Duodenal mucosa (tissue), 2 donors: ENCODE measurements at regions not wholly inside any gene's neighbourhood (a gene's known extent, or its start where the extent isn't known, plus 50 kb on each side); places are given as distances from the start of the nearest gene placed in this dataset.

Experiments used
- H3K27ac ChIP-seq: one replicate; pipeline ENCODE4 v1.7.0; 2013; ENCODE audit warnings: low read depth, low read length
- H3K27me3 ChIP-seq, 2 donors: one replicate each; pipeline ENCODE4 v1.7.0; 2013; ENCODE audit warnings: low read length in 2 of 2, control low read depth in 1 of 2; ENCODE audit not compliant: insufficient read depth in 2 of 2, control insufficient read depth in 1 of 2
- H3K36me3 ChIP-seq, 2 donors: one replicate each; pipeline ENCODE4 v1.7.0; 2013; ENCODE audit warnings: low read length in 2 of 2, control low read depth in 1 of 2; ENCODE audit not compliant: insufficient read depth in 2 of 2, control insufficient read depth in 1 of 2
- H3K4me1 ChIP-seq, 2 donors: one replicate each; pipeline ENCODE4 v1.7.0; 2013; ENCODE audit warnings: low read length in 2 of 2, control low read depth in 1 of 2; ENCODE audit not compliant: insufficient read depth in 2 of 2, control insufficient read depth in 1 of 2
- H3K4me3 ChIP-seq, 2 donors: one replicate each; pipeline ENCODE4 v1.7.0; 2013; ENCODE audit warnings: low read length in 2 of 2, low read depth in 1 of 2
- H3K9ac ChIP-seq, 2 donors: one replicate each; pipeline ENCODE4 v1.7.0; 2013; ENCODE audit warnings: low read length in 2 of 2, low read depth in 1 of 2
- H3K9me3 ChIP-seq, 2 donors: one replicate each; pipeline ENCODE4 v1.7.0; 2013; ENCODE audit warnings: low read length in 2 of 2, control low read depth in 1 of 2; ENCODE audit not compliant: control insufficient read depth in 1 of 2

- Histone ChIP-seq H3K9me3 (no peaks in the 10 kb centered on the region), H3K4me3 (no peak overlapping the region), H3K27me3 (no peaks in the 10 kb centered on the region), H3K36me3 (no peaks in the 10 kb centered on the region), H3K27ac (no peak overlapping the region), H3K4me1 (no peaks in the 10 kb centered on the region), H3K9ac (no peak overlapping the region)
Measured at GRCh38 chr12:103178366-103179080, 221.0 kb downstream of the ASCL1 start.

DNA sequence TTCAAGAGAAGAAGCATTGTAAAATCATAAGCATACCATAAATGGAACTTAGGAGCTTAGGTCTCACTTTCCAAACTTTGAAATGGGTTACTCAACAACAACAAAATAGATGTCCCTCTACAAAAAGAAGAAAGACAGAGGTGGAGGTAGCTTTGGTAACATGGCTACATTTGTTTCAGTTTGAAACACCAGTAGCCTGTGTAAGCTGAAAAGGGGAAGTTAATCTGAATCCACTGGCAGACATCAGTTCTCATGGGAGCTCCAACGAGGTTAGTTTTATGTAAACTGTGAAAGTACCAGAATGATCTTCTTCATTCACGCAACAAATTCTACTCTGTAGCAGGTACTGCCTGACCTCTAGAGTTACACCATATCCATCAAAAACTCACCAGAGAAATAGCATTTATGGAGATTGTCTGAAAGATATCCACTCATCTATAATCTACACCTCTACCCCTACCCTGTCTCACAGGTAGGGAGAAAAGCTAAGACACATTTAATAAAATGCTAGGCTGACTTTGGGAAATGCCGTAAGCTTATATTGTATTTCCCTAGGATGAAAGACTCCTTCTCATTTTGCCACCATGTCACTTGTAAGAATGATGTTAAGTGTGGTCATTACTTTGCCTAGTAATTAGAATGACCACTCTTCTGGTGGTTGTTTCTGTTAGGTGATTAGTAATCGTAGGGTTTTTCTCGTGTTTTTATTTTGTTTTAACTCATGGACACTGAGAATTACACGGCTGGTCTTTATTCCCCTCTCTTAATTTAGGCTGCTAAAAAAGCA lies 224.1 kb downstream of the ASCL1 start:
- no peaks in the 10 kb centered on the region for H3K27me3 ChIP-seq
- no peak overlapping the region for H3K27ac ChIP-seq
- no peak overlapping the region for H3K4me3 ChIP-seq

DNA sequence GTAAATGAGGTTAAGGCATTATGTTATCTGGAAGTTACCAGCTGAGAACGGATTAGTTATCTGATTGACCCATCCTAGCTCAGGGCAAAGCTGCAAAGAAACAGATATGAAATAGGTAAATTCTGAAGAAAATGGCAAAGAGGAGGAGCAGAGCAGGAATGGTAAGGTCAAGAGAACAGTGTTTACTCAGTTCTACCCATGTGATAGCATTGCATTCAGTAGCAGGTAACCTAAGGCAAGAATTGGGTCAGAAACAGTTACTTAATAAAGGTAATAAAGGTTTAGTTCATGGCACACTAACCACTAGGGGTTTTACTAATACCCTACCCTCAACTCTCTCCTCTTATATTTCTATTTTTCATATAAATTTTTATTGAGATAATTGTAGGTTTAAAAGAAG lies 224.8 kb downstream of the ASCL1 start:
- no peak overlapping the region for H3K27ac ChIP-seq
- no peaks in the 10 kb centered on the region for H3K27me3 ChIP-seq
- no peak overlapping the region for H3K9ac ChIP-seq
- no peak overlapping the region for H3K4me3 ChIP-seq
- H3K36me3 ChIP-seq, result no peaks in the 10 kb centered on the region
- H3K4me1 ChIP-seq, result no peaks in the 10 kb centered on the region
- no peaks in the 10 kb centered on the region for H3K9me3 ChIP-seq

More for the DNA sequence above, 224.1 kb downstream of the ASCL1 start:
- Histone ChIP-seq H3K36me3 (no peaks in the 10 kb centered on the region), H3K9ac (no peak overlapping the region), H3K9me3 (no peaks in the 10 kb centered on the region), H3K4me1 (no peaks in the 10 kb centered on the region)

GRCh38 chr12:103196467-103196866 lies 239.0 kb downstream of the ASCL1 start:
- Histone ChIP-seq H3K36me3 (no peaks in the 10 kb centered on the region), H3K27me3 (no peaks in the 10 kb centered on the region), H3K4me1 (no peaks in the 10 kb centered on the region), H3K9me3 (no peaks in the 10 kb centered on the region), H3K4me3 (no peak overlapping the region), H3K27ac (no peak overlapping the region), H3K9ac (no peak overlapping the region)

DNA sequence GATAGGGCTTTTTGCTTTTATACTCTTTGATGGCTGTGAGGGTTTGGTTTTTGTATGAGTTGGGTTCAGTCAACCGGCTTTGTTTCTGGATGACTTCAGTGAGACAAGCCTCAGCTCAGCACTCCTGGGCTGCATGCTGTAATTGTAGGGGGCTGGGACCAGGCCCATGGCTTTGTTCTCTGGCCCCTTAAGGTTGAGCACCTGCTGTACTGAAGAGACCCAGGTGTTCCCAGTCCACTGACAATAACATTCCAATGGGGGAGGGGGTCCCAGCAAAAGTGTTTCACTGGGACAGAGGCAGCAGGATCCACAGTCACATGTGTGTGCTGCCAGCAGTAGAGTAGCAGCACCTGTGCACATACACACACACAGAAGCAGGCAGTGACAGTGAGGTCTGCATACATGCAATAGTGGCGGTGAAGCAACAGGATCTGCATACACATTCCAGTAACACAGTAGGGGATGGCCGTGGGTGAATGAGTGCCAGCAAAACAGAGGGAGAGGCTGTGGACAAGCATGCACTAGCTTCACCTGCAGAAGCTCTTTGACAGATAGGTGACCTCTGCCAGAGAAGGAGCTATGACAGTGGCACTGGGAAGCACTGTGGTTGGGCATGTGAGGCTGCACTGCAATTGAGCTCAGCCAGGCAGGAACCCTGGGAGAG lies 240.4 kb downstream of the ASCL1 start:
- Histone ChIP-seq H3K9me3 (no peaks in the 10 kb centered on the region), H3K27ac (no peak overlapping the region)

DNA sequence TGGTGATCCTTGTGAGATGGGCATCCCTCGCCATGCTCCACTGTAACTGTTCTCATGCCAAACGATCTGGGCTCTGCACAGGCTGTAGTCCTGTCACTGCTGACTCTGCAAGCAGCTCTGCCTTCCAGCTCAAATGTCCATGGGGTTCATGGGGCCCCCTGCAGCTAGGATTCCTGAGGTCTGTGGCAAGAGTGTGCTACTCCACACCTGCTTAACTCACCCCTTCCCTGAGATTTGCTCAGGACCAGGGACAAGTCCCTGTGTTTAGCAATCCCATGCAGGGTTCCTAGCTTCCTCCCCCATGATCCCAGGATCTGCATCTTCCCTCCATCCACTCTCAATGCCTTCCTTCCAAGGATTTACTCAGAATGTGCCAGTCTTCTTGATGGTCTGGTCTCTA lies 241.0 kb downstream of the ASCL1 start:
- no peaks in the 10 kb centered on the region for H3K4me1 ChIP-seq
- H3K4me3 ChIP-seq, result no peak overlapping the region
- no peak overlapping the region for H3K9ac ChIP-seq
- no peak overlapping the region for H3K27ac ChIP-seq
- no peaks in the 10 kb centered on the region for H3K9me3 ChIP-seq
- H3K36me3 ChIP-seq, result no peaks in the 10 kb centered on the region
- no peaks in the 10 kb centered on the region for H3K27me3 ChIP-seq

More for the DNA sequence above, 240.4 kb downstream of the ASCL1 start:
- no peak overlapping the region for H3K9ac ChIP-seq
- no peaks in the 10 kb centered on the region for H3K36me3 ChIP-seq
- H3K4me1 ChIP-seq, result no peaks in the 10 kb centered on the region
- H3K27me3 ChIP-seq, result no peaks in the 10 kb centered on the region
- no peak overlapping the region for H3K4me3 ChIP-seq

DNA sequence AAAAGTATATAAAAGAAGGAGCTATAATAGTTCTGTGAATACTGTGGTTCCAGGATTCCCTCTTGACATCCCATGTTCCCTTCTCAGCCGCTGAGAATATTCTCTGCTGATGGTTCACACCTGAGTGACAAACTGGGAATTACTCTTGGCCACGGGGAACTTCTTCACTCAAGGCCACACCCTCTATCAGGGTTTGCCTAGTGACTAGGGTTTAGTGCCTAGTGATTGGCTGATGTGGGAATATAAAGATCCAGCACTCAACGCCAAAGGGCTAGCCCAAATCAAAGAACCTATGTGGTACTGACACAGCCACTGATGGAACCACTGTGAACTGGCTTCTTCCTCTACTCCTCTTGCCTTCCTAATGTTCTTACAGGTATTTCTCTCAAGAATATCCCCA lies 248.4 kb downstream of the ASCL1 start:
- Histone ChIP-seq H3K36me3 (no peaks in the 10 kb centered on the region), H3K4me1 (no peaks in the 10 kb centered on the region), H3K4me3 (no peak overlapping the region), H3K27ac (no peak overlapping the region), H3K27me3 (no peaks in the 10 kb centered on the region), H3K9me3 (no peaks in the 10 kb centered on the region), H3K9ac (no peak overlapping the region)

GRCh38 chr12:103207936-103208335 lies 250.5 kb downstream of the ASCL1 start:
- H3K9ac ChIP-seq, result no peak overlapping the region
- H3K27ac ChIP-seq, result no peak overlapping the region
- H3K27me3 ChIP-seq, result no peaks in the 10 kb centered on the region
- no peaks in the 10 kb centered on the region for H3K36me3 ChIP-seq
- H3K4me3 ChIP-seq, result no peak overlapping the region
- H3K4me1 ChIP-seq, result no peaks in the 10 kb centered on the region
- no peaks in the 10 kb centered on the region for H3K9me3 ChIP-seq

DNA sequence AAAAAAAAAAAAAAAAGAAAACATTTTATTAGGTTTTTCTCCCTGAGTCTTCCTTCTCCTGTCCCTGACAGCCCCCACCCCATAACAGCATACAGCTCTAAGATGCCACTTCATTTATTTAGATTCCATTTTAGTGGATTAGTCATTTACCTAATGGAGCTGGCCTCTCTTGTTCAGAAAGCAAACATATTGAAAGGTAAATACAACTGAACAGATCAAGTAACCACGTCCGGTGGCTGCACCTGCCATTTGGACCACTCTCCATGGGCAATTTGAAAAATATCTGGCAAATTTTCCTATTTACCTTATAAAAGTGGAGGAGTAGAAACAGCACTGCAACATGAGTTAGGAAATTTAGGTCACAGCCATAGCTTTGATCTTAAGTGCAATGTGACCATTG lies 254.6 kb downstream of the C12orf42 start:
- no peaks in the 10 kb centered on the region for H3K36me3 ChIP-seq
- H3K9ac ChIP-seq, result no peak overlapping the region
- H3K4me3 ChIP-seq, result no peak overlapping the region
- H3K4me1 ChIP-seq, result no peaks in the 10 kb centered on the region
- no peaks in the 10 kb centered on the region for H3K27me3 ChIP-seq
- H3K27ac ChIP-seq, result no peak overlapping the region
- H3K9me3 ChIP-seq, result no peaks in the 10 kb centered on the region

- Histone ChIP-seq H3K27me3 (no peaks in the 10 kb centered on the region), H3K4me3 (no peak overlapping the region), H3K36me3 (no peaks in the 10 kb centered on the region), H3K9me3 (no peaks in the 10 kb centered on the region), H3K9ac (no peak overlapping the region), H3K27ac (no peak overlapping the region), H3K4me1 (no peaks in the 10 kb centered on the region)
Measured at GRCh38 chr12:103244596-103244995, 251.2 kb downstream of the C12orf42 start.
